ENCODE measurements at regions not wholly inside any gene's neighbourhood (a gene's known extent, or its start where the extent isn't known, plus 50 kb on each side); places are given as distances from the start of the nearest gene placed in this dataset.

DNA sequence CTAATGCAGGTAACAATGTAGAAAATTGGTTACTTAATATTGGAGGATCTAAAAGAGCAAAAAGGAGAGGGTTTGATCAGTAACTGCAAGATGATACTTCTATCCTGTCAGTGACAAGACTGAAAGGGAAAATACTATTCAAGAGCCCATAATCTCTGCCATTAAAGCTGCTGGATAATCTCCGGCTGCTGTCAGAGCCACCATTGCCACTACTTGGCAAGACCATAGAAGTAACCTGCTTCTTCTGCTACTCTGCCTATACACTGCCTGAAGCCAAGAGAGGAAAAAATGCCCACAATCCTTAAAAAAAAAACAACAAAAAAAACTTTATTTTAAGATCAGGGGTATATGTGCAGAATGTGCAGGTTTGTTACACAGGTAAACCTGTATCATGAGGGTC is 386.5 kb upstream of the ID4 start:
- Histone ChIP-seq H2AK5ac (ENCODE audit: low read depth, low read length) (no peak overlapping the region), H3K23me2 (ENCODE audit: low read depth, low read length) (no peaks in the 10 kb centered on the region; the same call in 1 of the 2 replicates), H3K9me3 (ENCODE audit: insufficient read depth in 2 of 2, low read depth in 1 of 2, low read length in 1 of 2) (peaks cover 0 to 3% of the 10 kb centered on the region in 2 experiments; a peak in 1 of 4 replicates), H2AFZ (ENCODE audit: low read length) (no peak overlapping the region), H4K5ac (ENCODE audit: insufficient read length, low read depth, low read length) (no peak overlapping the region), H2BK5ac (ENCODE audit: low read depth, low read length) (no peak overlapping the region), H3K27me3 (replicated peaks in 1 of 4; ENCODE audit: control insufficient read depth in 3 of 4, extremely low read depth in 1 of 4, insufficient read depth in 3 of 4, low read length in 3 of 4) (no peaks in the 10 kb centered on the region), H3K4ac (replicated peaks; ENCODE audit: insufficient read length, low read depth, low read length) (no peak overlapping the region), H3K18ac (ENCODE audit: extremely low read depth, low read length) (no peak overlapping the region), H3K27ac (ENCODE audit: low read depth, low read length) (no peak overlapping the region), H2BK12ac (ENCODE audit: low read depth, low read length) (no peak overlapping the region), H4K8ac (ENCODE audit: extremely low read depth, insufficient read depth, low read length) (no peak overlapping the region), H2BK15ac (ENCODE audit: low read length) (no peak overlapping the region), H3K56ac (replicated peaks; ENCODE audit: insufficient read length, low read depth, low read length) (no peak overlapping the region), H3K36me3 (ENCODE audit: control insufficient read depth in 2 of 4, insufficient read depth in 4 of 4, low read length in 3 of 4) (no peaks in the 10 kb centered on the region), H2BK120ac (replicated peaks; ENCODE audit: low read depth, low read length) (no peak overlapping the region), H3K4me3 (ENCODE audit: extremely low read depth in 1 of 4, insufficient read depth in 2 of 4, low read depth in 3 of 4, low read length in 4 of 4) (no peak overlapping the region), H3K9ac (replicated peaks in 1 of 4; ENCODE audit: extremely low read depth in 1 of 4, low read depth in 3 of 4, low read length in 3 of 4) (no peak overlapping the region; a peak in 1 of 7 replicates), H3K79me1 (ENCODE audit: low read depth, low read length) (no peaks in the 10 kb centered on the region), H4K20me1 (replicated peaks in 1 of 2; ENCODE audit: control insufficient read depth in 1 of 2, insufficient read depth in 2 of 2, low read length in 2 of 2) (no peaks in the 10 kb centered on the region), H3K14ac (ENCODE audit: insufficient read length) (no peak overlapping the region), H3K23ac (ENCODE audit: insufficient read length) (no peak overlapping the region), H3K4me2 (ENCODE audit: insufficient read depth in 1 of 2, low read depth in 2 of 2, low read length in 2 of 2) (no peak overlapping the region), H2BK20ac (ENCODE audit: low read length) (no peak overlapping the region), H3K4me1 (replicated peaks in 1 of 4; ENCODE audit: control insufficient read depth in 3 of 4, insufficient read depth in 4 of 4, low read length in 3 of 4) (no peaks in the 10 kb centered on the region), H3K79me2 (ENCODE audit: control insufficient read depth in 1 of 2, insufficient read depth in 2 of 2, low read length in 2 of 2) (no peaks in the 10 kb centered on the region), H4K91ac (replicated peaks; ENCODE audit: insufficient read length, low read length) (no peak overlapping the region)
- ChIA-PET CTCF (ENCODE audit: partially characterized antibody) (interaction anchor here (0.6 to 1.7 kb wide), 4 partner anchors 10 to 239 kb away, joined by 3 to 4 read pairs (median 3); no protein-coding TSS in a partner anchor), POLR2A (ENCODE audit: partially characterized antibody) (no interaction called here)
- DNase-seq (ENCODE audit: low read depth in 1 of 2, low spot score in 2 of 2) (no peak), FAIRE-seq (no peak)
- 100% methylated on average over 1 of the region's 1 CpG; no CpG with 5 or more reads in 1 of the 2 experiments for WGBS, 2 experiments (ENCODE audit: extremely low coverage in 1 of 2, insufficient coverage in 1 of 2, insufficient read length in 1 of 2, insufficient replicate concordance in 2 of 2, low coverage in 1 of 2, low lambda C conversion rate in 2 of 2, missing lambda C conversion rate in 1 of 2)
- no peak for TF ChIP-seq PHF8 (conservative IDR thresholded peaks at IDR 0.05; ENCODE audit: low read depth, low read length)
- TF ChIP-seq HDAC2 (IDR thresholded peaks at IDR 0.05; ENCODE audit: borderline replicate concordance in 1 of 2, low read depth in 2 of 2, low read length in 2 of 2): no peak
- TF ChIP-seq, protein P1, sequence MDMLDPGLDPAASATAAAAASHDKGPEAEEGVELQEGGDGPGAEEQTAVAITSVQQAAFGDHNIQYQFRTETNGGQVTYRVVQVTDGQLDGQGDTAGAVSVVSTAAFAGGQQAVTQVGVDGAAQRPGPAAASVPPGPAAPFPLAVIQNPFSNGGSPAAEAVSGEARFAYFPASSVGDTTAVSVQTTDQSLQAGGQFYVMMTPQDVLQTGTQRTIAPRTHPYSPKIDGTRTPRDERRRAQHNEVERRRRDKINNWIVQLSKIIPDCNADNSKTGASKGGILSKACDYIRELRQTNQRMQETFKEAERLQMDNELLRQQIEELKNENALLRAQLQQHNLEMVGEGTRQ (IDR thresholded peaks at IDR 0.05; ENCODE audit: low read length): no peak
- no peak for TF ChIP-seq TBP (IDR thresholded peaks at IDR 0.05; ENCODE audit: low read depth, low read length)
- TF ChIP-seq TAF1 (IDR thresholded peaks at IDR 0.05; ENCODE audit: low read depth, low read length): no peak
- no peak for TF ChIP-seq POLR2AphosphoS5 (IDR thresholded peaks at IDR 0.05; ENCODE audit: low read depth, low read length)
- TF ChIP-seq YY1 (IDR thresholded peaks at IDR 0.05; ENCODE audit: low read depth, low read length): no peak
- no peak for TF ChIP-seq SP4 (IDR thresholded peaks at IDR 0.05; ENCODE audit: low read length)
- TF ChIP-seq, protein P2, sequence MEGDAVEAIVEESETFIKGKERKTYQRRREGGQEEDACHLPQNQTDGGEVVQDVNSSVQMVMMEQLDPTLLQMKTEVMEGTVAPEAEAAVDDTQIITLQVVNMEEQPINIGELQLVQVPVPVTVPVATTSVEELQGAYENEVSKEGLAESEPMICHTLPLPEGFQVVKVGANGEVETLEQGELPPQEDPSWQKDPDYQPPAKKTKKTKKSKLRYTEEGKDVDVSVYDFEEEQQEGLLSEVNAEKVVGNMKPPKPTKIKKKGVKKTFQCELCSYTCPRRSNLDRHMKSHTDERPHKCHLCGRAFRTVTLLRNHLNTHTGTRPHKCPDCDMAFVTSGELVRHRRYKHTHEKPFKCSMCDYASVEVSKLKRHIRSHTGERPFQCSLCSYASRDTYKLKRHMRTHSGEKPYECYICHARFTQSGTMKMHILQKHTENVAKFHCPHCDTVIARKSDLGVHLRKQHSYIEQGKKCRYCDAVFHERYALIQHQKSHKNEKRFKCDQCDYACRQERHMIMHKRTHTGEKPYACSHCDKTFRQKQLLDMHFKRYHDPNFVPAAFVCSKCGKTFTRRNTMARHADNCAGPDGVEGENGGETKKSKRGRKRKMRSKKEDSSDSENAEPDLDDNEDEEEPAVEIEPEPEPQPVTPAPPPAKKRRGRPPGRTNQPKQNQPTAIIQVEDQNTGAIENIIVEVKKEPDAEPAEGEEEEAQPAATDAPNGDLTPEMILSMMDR (IDR thresholded peaks at IDR 0.05; ENCODE audit: control extremely low read depth in 1 of 3, insufficient read depth in 1 of 3, low read depth in 1 of 3, low read length in 3 of 3): no peak
- TF ChIP-seq KDM5A (IDR thresholded peaks at IDR 0.05; ENCODE audit: low read length): no peak
- TF ChIP-seq, protein P3, sequence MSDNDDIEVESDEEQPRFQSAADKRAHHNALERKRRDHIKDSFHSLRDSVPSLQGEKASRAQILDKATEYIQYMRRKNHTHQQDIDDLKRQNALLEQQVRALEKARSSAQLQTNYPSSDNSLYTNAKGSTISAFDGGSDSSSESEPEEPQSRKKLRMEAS (IDR thresholded peaks at IDR 0.05): no peak

Data from H1 (cell line).